SK-N-SH (cell line): ENCODE measurements at regions not wholly inside any gene's neighbourhood (a gene's known extent, or its start where the extent isn't known, plus 50 kb on each side); places are given as distances from the start of the nearest gene placed in this dataset.

Source experiments
- CTCF ChIA-PET: fragments of 300-600, 350-600 bp; formaldehyde crosslinking; extraction: SDS; loops from one replicate; lab custom pipeline; 2021; lab: Yijun Ruan, JAX
- POLR2A ChIA-PET: fragments of 350-600 bp; sonication (Branson Sonifier 250); formaldehyde crosslinking; extraction: SDS; loops from one replicate; lab custom pipeline; 2020; ENCODE audit warnings: antibody characterized with exemption, inconsistent platforms; lab: Yijun Ruan, JAX
- DNase-seq: peaks from one replicate; pipeline ENCODE4 v3.0.0; 2012
- H2AFZ ChIP-seq: fragments of 200-600 bp; sonication (generic); 2 replicates; pipeline ENCODE4 v1.8.1; 2016; ENCODE audit warnings: antibody characterized with exemption, mild to moderate bottlenecking, low read depth
- H3F3A ChIP-seq: fragments of 200-600 bp; sonication (generic); replicated peaks from 2 replicates; pipeline ENCODE3; 2016; ENCODE audit warnings: antibody characterized with exemption, mild to moderate bottlenecking; ENCODE audit not compliant: insufficient read depth
- H3K27ac ChIP-seq, 2 experiments: fragments of 200-500 bp in 1 of 2; fragments of 200-600 bp in 1 of 2; sonication (Bioruptor generic) in 1 of 2; sonication (generic), shearing (Covaris generic) in 1 of 2; 2 replicates each; pipeline versions ENCODE4 v1.5.1 to v1.6.1; 2014 to 2016; ENCODE audit warnings: low read depth in 2 of 2, inconsistent platforms in 1 of 2, low read length in 1 of 2, mild to moderate bottlenecking in 1 of 2, mixed read lengths in 1 of 2
- H3K27me3 ChIP-seq: fragments of 200-600 bp; sonication (generic), shearing (Covaris generic); 2 replicates; pipeline ENCODE4 v1.6.1; 2016; ENCODE audit warnings: mixed run types; ENCODE audit not compliant: insufficient read depth
- H3K36me3 ChIP-seq, 2 experiments: fragments of 200-500 bp in 1 of 2; fragments of 200-600 bp in 1 of 2; sonication (Bioruptor generic) in 1 of 2; sonication (generic) in 1 of 2; replicated peaks in 1 of 2; 2 replicates each; pipeline versions ENCODE3 to v1.5.1; 2014 to 2016; ENCODE audit warnings: low read length in 1 of 2, mild to moderate bottlenecking in 1 of 2; ENCODE audit not compliant: insufficient read depth in 2 of 2, control insufficient read depth in 1 of 2
- H3K4me1 ChIP-seq, 2 experiments: fragments of 200-500 bp in 1 of 2; fragments of 200-600 bp in 1 of 2; sonication (Bioruptor generic) in 1 of 2; sonication (generic), shearing (Covaris generic) in 1 of 2; 2 replicates each; pipeline versions ENCODE4 v1.5.1 to v1.6.1; 2014 to 2016; ENCODE audit warnings: low read depth in 1 of 2, low read length in 1 of 2, mixed run types in 1 of 2; ENCODE audit not compliant: insufficient read depth in 2 of 2, control insufficient read depth in 1 of 2
- H3K4me2 ChIP-seq: fragments of 200-600 bp; sonication (generic), shearing (Covaris generic); 2 replicates; pipeline ENCODE4 v1.6.1; 2017; ENCODE audit warnings: mixed run types
- H3K4me3 ChIP-seq, 2 experiments: fragments of 200-500 bp in 1 of 2; fragments of 200-600 bp in 1 of 2; sonication (Bioruptor generic) in 1 of 2; sonication (generic), shearing (Covaris generic) in 1 of 2; 2 replicates each; pipeline versions ENCODE4 v1.5.1 to v1.8.1; 2014 to 2016; ENCODE audit warnings: low read depth in 2 of 2, inconsistent platforms in 1 of 2, low read length in 1 of 2, mild to moderate bottlenecking in 1 of 2, mixed read lengths in 1 of 2, moderate library complexity in 1 of 2
- H3K79me2 ChIP-seq: fragments of 200-600 bp; sonication (generic); 2 replicates; pipeline ENCODE4 v1.8.1; 2017; ENCODE audit warnings: mild to moderate bottlenecking; ENCODE audit not compliant: insufficient read depth
- H3K9ac ChIP-seq: fragments of 200-600 bp; sonication (generic); 2 replicates; pipeline ENCODE4 v1.6.1; 2017; ENCODE audit warnings: mixed run types
- H3K9me2 ChIP-seq: fragments of 200-600 bp; sonication (generic); 2 replicates; pipeline ENCODE4 v1.6.1; 2017; ENCODE audit warnings: mixed run types
- H3K9me3 ChIP-seq: fragments of 200-600 bp; sonication (generic); 2 replicates; pipeline ENCODE4 v1.6.1; 2017; ENCODE audit warnings: mixed run types, mild to moderate bottlenecking, moderate library complexity
- H4K20me1 ChIP-seq: fragments of 200-600 bp; sonication (generic); 2 replicates; pipeline ENCODE4 v1.6.1; 2017; ENCODE audit warnings: mild to moderate bottlenecking, mixed run types; ENCODE audit not compliant: insufficient read depth
- CTCF ChIP-seq: fragments of 200-600 bp; sonication (generic); IDR thresholded peaks from 2 replicates; pipeline ENCODE4 v1.6.1; 2017; ENCODE audit warnings: antibody characterized with exemption, mild to moderate bottlenecking, moderate library complexity
- ELF1 ChIP-seq: IDR thresholded peaks from 2 replicates; pipeline ENCODE4 v1.4.0; 2012
- EZH2phosphoT487 ChIP-seq: fragments of 200-600 bp; sonication (generic); IDR thresholded peaks from 2 replicates; pipeline ENCODE4 v1.6.1; 2017; ENCODE audit warnings: low read depth, mixed run types, mild to moderate bottlenecking, antibody characterized with exemption, moderate library complexity, borderline replicate concordance
- FOSL2 ChIP-seq: IDR thresholded peaks from 2 replicates; pipeline ENCODE4 v1.4.0; 2012; ENCODE audit warnings: low read depth, mild to moderate bottlenecking, moderate library complexity, borderline replicate concordance
- FOXM1 ChIP-seq: IDR thresholded peaks from 2 replicates; pipeline ENCODE4 v1.4.0; 2012; ENCODE audit warnings: low read depth, mild to moderate bottlenecking
- GABPA ChIP-seq: IDR thresholded peaks from 2 replicates; pipeline ENCODE4 v1.4.0; 2012; ENCODE audit warnings: low read depth, mild to moderate bottlenecking
- NFIC ChIP-seq: IDR thresholded peaks from 2 replicates; pipeline ENCODE4 v1.4.0; 2012; ENCODE audit warnings: borderline replicate concordance
- NRF1 ChIP-seq: IDR thresholded peaks from 2 replicates; pipeline ENCODE4 v1.6.1; 2012; ENCODE audit warnings: low read depth, mild to moderate bottlenecking, low read length
- RCOR1 ChIP-seq: fragments of 150-350 bp; IDR thresholded peaks from 2 replicates; pipeline ENCODE4 v1.6.1; 2017; ENCODE audit warnings: antibody characterized with exemption, low read length
- RXRA ChIP-seq: IDR thresholded peaks from 2 replicates; pipeline ENCODE4 v1.4.0; 2012; ENCODE audit warnings: low read depth, mild to moderate bottlenecking, borderline replicate concordance
- TAF1 ChIP-seq: IDR thresholded peaks from 2 replicates; pipeline ENCODE4 v1.6.1; 2012; ENCODE audit warnings: low read depth, mild to moderate bottlenecking, low read length, moderate library complexity, borderline replicate concordance
- TEAD4 ChIP-seq: IDR thresholded peaks from 2 replicates; pipeline ENCODE4 v1.4.0; 2012; ENCODE audit warnings: mild to moderate bottlenecking, borderline replicate concordance; ENCODE audit not compliant: insufficient read depth
- WGBS: methylation state at CpG from one replicate; pipeline ENCODE4 v1.1.6; 2017; ENCODE audit warnings: low lambda C conversion rate; 5-methylcytosine and 5-hydroxymethylcytosine counted together
- TF ChIP-seq, protein P1 (sequence below): IDR thresholded peaks from 2 replicates; pipeline ENCODE4 v1.4.0; 2012; ENCODE audit warnings: low read depth, borderline replicate concordance

DNA sequence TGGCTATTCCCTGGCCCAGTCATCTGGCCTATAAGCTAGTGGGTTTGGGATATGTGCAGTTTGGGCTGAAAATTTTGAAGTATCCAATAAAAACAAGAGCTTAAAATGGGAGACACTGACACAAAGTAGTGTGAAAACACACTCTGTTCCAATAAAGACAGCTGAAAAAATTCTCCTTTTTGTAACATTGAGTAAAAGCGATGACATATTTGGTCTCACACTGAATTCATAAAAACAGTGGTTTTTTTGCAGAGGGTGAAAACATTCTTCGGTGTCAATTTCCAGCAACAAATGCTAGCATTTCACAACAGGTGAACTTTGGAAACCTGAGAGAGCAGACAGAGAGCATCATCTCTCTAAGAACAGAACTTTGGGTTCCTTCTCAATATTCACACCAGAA is 142.2 kb downstream of the OSR1 start:
- 90% methylated on average over 2 of the region's 2 CpGs for WGBS
- Histone ChIP-seq H3K9me3 (no peaks in the 10 kb centered on the region), H3K9ac (no peak overlapping the region), H2AFZ (no peak overlapping the region), H3K4me3 (no peak overlapping the region), H4K20me1 (no peaks in the 10 kb centered on the region), H3K27me3 (no peaks in the 10 kb centered on the region), H3K4me1 (peaks cover 0 to 5% of the 10 kb centered on the region in 2 experiments; a peak in 1 of 4 replicates), H3K27ac (no peak overlapping the region), H3F3A (no peaks in the 10 kb centered on the region), H3K36me3 (no peaks in the 10 kb centered on the region), H3K4me2 (no peak overlapping the region), H3K79me2 (no peaks in the 10 kb centered on the region), H3K9me2 (no peaks in the 10 kb centered on the region)
- no peak for TF ChIP-seq NRF1
- no peak for TF ChIP-seq TAF1
- TF ChIP-seq, protein P1, sequence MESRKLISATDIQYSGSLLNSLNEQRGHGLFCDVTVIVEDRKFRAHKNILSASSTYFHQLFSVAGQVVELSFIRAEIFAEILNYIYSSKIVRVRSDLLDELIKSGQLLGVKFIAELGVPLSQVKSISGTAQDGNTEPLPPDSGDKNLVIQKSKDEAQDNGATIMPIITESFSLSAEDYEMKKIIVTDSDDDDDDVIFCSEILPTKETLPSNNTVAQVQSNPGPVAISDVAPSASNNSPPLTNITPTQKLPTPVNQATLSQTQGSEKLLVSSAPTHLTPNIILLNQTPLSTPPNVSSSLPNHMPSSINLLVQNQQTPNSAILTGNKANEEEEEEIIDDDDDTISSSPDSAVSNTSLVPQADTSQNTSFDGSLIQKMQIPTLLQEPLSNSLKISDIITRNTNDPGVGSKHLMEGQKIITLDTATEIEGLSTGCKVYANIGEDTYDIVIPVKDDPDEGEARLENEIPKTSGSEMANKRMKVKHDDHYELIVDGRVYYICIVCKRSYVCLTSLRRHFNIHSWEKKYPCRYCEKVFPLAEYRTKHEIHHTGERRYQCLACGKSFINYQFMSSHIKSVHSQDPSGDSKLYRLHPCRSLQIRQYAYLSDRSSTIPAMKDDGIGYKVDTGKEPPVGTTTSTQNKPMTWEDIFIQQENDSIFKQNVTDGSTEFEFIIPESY, result no peak
- TF ChIP-seq TEAD4, result no peak
- TF ChIP-seq FOSL2, result no peak
- TF ChIP-seq RCOR1, result no peak
- ChIA-PET POLR2A (no interaction called here), CTCF (no interaction called here)
- no peak for DNase-seq

GRCh38 chr2:19214682-19215391 is 143.6 kb downstream of the OSR1 start:
- 62% methylated on average over 5 of the region's 5 CpGs for WGBS
- Histone ChIP-seq H3K9ac (no peak overlapping the region), H3K4me2 (no peak overlapping the region), H3K9me2 (no peaks in the 10 kb centered on the region), H2AFZ (no peak overlapping the region), H3K9me3 (no peaks in the 10 kb centered on the region), H3K4me3 (no peak overlapping the region), H3K36me3 (no peaks in the 10 kb centered on the region), H3F3A (no peaks in the 10 kb centered on the region), H3K79me2 (no peaks in the 10 kb centered on the region), H4K20me1 (no peaks in the 10 kb centered on the region), H3K27me3 (no peaks in the 10 kb centered on the region), H3K27ac (no peak overlapping the region), H3K4me1 (peaks cover 0 to under 1% of the 10 kb centered on the region in 2 experiments; a peak in 1 of 4 replicates)
- TF ChIP-seq ELF1 (no peak), GABPA (no peak), NFIC (no peak), CTCF (no peak), NRF1 (no peak), FOXM1 (no peak), EZH2phosphoT487 (no peak), RXRA (no peak)
- ChIA-PET CTCF (interaction anchor here (1.0 kb wide), 1 partner anchor 10 kb away, joined by 3 read pairs; no protein-coding TSS in a partner anchor), POLR2A (no interaction called here)
- DNase-seq, result no peak
